ENCODE measurements at regions not wholly inside any gene's neighbourhood (a gene's known extent, or its start where the extent isn't known, plus 50 kb on each side); places are given as distances from the start of the nearest gene placed in this dataset.

DNA sequence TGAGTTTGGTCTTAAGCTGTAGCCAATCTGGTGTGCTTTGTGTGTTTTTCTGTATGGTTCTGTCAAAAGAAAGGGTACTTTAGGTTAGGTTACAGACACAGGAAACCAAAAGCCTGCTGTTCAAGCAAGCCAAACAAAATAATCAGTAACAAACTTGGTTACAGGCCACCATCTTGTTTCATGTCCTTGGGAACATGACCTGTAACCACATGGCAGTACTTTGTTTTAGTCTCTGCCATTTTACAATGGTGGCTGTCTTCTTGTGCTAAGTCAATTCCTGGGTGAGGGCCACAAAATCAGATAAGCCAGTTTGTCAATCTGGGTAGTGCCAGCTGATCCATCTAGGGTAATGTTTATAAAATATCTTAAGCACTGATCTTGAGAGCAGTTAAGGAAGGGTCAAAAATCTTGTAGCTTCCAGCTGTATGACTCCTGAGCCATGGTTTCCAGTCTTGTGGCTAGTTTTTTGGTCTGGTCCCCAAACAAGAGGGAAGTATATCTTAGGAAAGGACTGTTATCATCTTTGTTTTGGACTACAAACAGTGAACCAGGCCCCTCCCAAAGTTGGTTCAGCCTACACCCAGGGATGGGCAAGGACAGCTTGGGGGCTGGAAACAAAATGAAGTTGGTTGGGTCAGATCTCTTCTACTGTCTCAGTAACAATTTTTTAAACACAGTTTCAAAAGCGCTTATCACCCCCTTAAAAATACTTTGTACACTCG, 90.0 kb downstream of the IGLL5 start:
- Histone ChIP-seq H3K4me3 (ENCODE audit: low read depth, low read length) (no peak overlapping the region), H3K36me3 (ENCODE audit: control insufficient read depth, insufficient read depth, low read length) (no peaks in the 10 kb centered on the region)

DNA sequence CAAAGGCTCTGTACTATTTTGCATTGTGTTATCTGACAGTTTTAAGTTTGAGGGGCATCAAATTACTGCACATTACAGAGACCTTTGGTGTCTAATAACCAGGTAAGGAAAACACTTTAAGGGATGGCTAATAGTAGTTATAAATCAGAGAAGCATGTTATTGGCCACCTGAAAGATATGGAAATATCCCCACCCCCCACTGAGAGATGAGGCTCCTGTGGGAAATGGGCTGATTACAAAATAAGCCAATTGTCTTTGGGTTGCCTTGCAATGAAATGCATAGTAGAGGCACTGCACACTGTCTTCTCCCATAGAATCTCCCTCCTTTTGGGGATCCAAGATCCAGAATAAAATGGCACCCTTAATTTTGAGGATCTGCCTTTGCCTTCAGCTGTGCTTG, 91.0 kb downstream of the IGLL5 start:
- peaks cover 6% of the 10 kb centered on the region; the same call in 1 of the 2 replicates for H3K27me3 ChIP-seq (ENCODE audit: control insufficient read depth, insufficient read depth, low read length)
- no peaks in the 10 kb centered on the region for H3K36me3 ChIP-seq (ENCODE audit: control insufficient read depth, insufficient read depth, low read length)
- H3K9ac ChIP-seq (ENCODE audit: low read depth, low read length) = no peak overlapping the region
- no peak overlapping the region for H3K27ac ChIP-seq (ENCODE audit: low read depth, low read length)
- no peaks in the 10 kb centered on the region for H3K4me1 ChIP-seq (ENCODE audit: control insufficient read depth, insufficient read depth, low read length)
- peaks cover 49% of the 10 kb centered on the region for H3K9me3 ChIP-seq (ENCODE audit: control insufficient read depth, insufficient read depth, low read length)
- H3K4me3 ChIP-seq (ENCODE audit: low read depth, low read length) = no peak overlapping the region

More for the DNA sequence above, 90.0 kb downstream of the IGLL5 start:
- H3K9ac ChIP-seq (ENCODE audit: low read depth, low read length) = no peak overlapping the region
- no peak overlapping the region for H3K27ac ChIP-seq (ENCODE audit: low read depth, low read length)
- H3K4me1 ChIP-seq (ENCODE audit: control insufficient read depth, insufficient read depth, low read length) = no peaks in the 10 kb centered on the region
- peaks cover 6% of the 10 kb centered on the region; the same call in 1 of the 2 replicates for H3K27me3 ChIP-seq (ENCODE audit: control insufficient read depth, insufficient read depth, low read length)
- H3K9me3 ChIP-seq (ENCODE audit: control insufficient read depth, insufficient read depth, low read length) = peaks cover 39% of the 10 kb centered on the region

- Histone ChIP-seq H3K36me3 (ENCODE audit: control insufficient read depth, insufficient read depth, low read length) (no peaks in the 10 kb centered on the region), H3K27ac (ENCODE audit: low read depth, low read length) (no peak overlapping the region), H3K9me3 (ENCODE audit: control insufficient read depth, insufficient read depth, low read length) (peaks cover 55% of the 10 kb centered on the region)
Measured at GRCh38 chr22:22979121-22979724, 91.1 kb upstream of the GNAZ start.

DNA sequence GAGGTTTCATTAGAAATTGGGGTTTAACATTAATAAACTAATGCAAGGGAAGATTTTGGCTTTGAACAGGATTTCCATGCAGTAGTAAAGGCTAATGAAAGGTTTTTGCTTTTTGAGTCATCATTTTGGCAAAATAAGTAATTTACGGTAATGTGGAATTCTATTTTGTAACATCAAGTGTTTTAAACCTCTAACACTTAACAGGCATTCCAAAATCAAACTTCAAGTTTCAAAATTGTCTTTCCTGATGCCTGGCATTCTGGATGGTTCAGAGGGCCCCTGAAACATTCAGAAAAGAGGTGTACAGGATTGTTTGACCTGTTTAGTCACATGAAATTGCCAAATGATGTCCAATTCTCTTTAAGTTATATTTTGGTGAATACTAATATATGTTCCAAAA, 90.4 kb upstream of the GNAZ start:
- H3K4me3 ChIP-seq (ENCODE audit: low read depth, low read length) = no peak overlapping the region
- peaks cover 5% of the 10 kb centered on the region; the same call in 1 of the 2 replicates for H3K27me3 ChIP-seq (ENCODE audit: control insufficient read depth, insufficient read depth, low read length)
- no peak overlapping the region for H3K27ac ChIP-seq (ENCODE audit: low read depth, low read length)
- no peak overlapping the region for H3K9ac ChIP-seq (ENCODE audit: low read depth, low read length)
- peaks cover 56% of the 10 kb centered on the region for H3K9me3 ChIP-seq (ENCODE audit: control insufficient read depth, insufficient read depth, low read length)
- H3K4me1 ChIP-seq (ENCODE audit: control insufficient read depth, insufficient read depth, low read length) = no peaks in the 10 kb centered on the region
- H3K36me3 ChIP-seq (ENCODE audit: control insufficient read depth, insufficient read depth, low read length) = no peaks in the 10 kb centered on the region

More at GRCh38 chr22:22979121-22979724, 91.1 kb upstream of the GNAZ start:
- Histone ChIP-seq H3K4me3 (ENCODE audit: low read depth, low read length) (no peak overlapping the region), H3K9ac (ENCODE audit: low read depth, low read length) (no peak overlapping the region), H3K27me3 (ENCODE audit: control insufficient read depth, insufficient read depth, low read length) (peaks cover 6% of the 10 kb centered on the region; the same call in 1 of the 2 replicates), H3K4me1 (ENCODE audit: control insufficient read depth, insufficient read depth, low read length) (no peaks in the 10 kb centered on the region)

GRCh38 chr22:22981670-22982571, 88.4 kb upstream of the GNAZ start:
- Histone ChIP-seq H3K27me3 (ENCODE audit: control insufficient read depth, insufficient read depth, low read length) (no peaks in the 10 kb centered on the region), H3K36me3 (ENCODE audit: control insufficient read depth, insufficient read depth, low read length) (no peaks in the 10 kb centered on the region), H3K9ac (ENCODE audit: low read depth, low read length) (no peak overlapping the region), H3K9me3 (ENCODE audit: control insufficient read depth, insufficient read depth, low read length) (peaks cover 54% of the 10 kb centered on the region), H3K4me3 (ENCODE audit: low read depth, low read length) (no peak overlapping the region), H3K27ac (ENCODE audit: low read depth, low read length) (no peak overlapping the region), H3K4me1 (ENCODE audit: control insufficient read depth, insufficient read depth, low read length) (no peaks in the 10 kb centered on the region)

- Histone ChIP-seq H3K9me3 (ENCODE audit: control insufficient read depth, insufficient read depth, low read length) (peaks cover 54% of the 10 kb centered on the region), H3K4me1 (ENCODE audit: control insufficient read depth, insufficient read depth, low read length) (no peaks in the 10 kb centered on the region), H3K27me3 (ENCODE audit: control insufficient read depth, insufficient read depth, low read length) (no peaks in the 10 kb centered on the region), H3K4me3 (ENCODE audit: low read depth, low read length) (no peak overlapping the region), H3K36me3 (ENCODE audit: control insufficient read depth, insufficient read depth, low read length) (no peaks in the 10 kb centered on the region), H3K9ac (ENCODE audit: low read depth, low read length) (no peak overlapping the region), H3K27ac (ENCODE audit: low read depth, low read length) (no peak overlapping the region)
Measured at GRCh38 chr22:22982616-22983015, 87.7 kb upstream of the GNAZ start.

DNA sequence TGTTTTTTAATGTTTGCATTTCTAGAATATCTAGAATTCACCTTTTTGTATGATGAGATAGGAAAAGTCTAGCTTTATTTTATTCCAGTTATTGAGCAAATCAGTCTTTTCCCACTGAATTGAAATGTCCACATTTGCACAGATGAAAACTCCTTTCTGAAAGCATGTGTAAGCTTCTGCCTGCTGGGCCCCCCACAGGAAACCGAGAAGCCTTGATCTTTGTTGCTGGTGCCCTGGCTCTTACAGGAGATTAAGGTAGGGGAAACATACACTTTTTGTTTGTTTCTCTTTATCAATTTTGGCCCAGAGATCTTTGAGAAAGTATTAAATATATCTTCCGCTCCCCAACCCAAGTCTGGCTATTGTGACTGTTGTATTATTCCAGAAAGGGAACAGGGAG, 87.2 kb upstream of the GNAZ start:
- H3K27ac ChIP-seq (ENCODE audit: low read depth, low read length) = no peak overlapping the region
- peaks cover 54% of the 10 kb centered on the region for H3K9me3 ChIP-seq (ENCODE audit: control insufficient read depth, insufficient read depth, low read length)
- no peaks in the 10 kb centered on the region for H3K27me3 ChIP-seq (ENCODE audit: control insufficient read depth, insufficient read depth, low read length)
- no peak overlapping the region for H3K4me3 ChIP-seq (ENCODE audit: low read depth, low read length)
- no peaks in the 10 kb centered on the region for H3K36me3 ChIP-seq (ENCODE audit: control insufficient read depth, insufficient read depth, low read length)
- no peak overlapping the region for H3K9ac ChIP-seq (ENCODE audit: low read depth, low read length)
- H3K4me1 ChIP-seq (ENCODE audit: control insufficient read depth, insufficient read depth, low read length) = no peaks in the 10 kb centered on the region

DNA sequence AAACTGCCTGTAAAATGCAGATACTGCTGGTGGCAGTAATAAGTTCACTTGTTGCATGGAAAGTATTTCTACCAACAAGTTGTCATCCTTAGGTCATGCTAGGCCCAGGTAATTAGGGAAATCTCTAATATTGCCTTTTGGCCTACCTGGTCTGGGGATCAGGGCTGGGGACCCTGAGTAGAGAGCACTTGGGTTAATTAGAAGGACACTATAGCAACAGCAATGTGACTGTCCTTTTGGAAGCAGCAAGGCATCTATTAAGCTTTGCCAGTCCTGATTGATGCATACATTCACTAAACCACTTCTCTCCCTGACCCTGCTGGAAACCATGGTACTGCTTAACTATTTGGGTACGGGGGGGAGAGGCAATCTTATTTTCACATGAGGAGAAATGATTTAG, 86.5 kb upstream of the GNAZ start:
- Histone ChIP-seq H3K36me3 (ENCODE audit: control insufficient read depth, insufficient read depth, low read length) (no peaks in the 10 kb centered on the region), H3K4me3 (ENCODE audit: low read depth, low read length) (no peak overlapping the region), H3K4me1 (ENCODE audit: control insufficient read depth, insufficient read depth, low read length) (no peaks in the 10 kb centered on the region), H3K9ac (ENCODE audit: low read depth, low read length) (no peak overlapping the region), H3K27ac (ENCODE audit: low read depth, low read length) (no peak overlapping the region), H3K9me3 (ENCODE audit: control insufficient read depth, insufficient read depth, low read length) (peaks cover 52% of the 10 kb centered on the region), H3K27me3 (ENCODE audit: control insufficient read depth, insufficient read depth, low read length) (no peaks in the 10 kb centered on the region)

- no peak overlapping the region for H3K9ac ChIP-seq (ENCODE audit: low read depth, low read length)
- H3K36me3 ChIP-seq (ENCODE audit: control insufficient read depth, insufficient read depth, low read length) = no peaks in the 10 kb centered on the region
- no peak overlapping the region for H3K27ac ChIP-seq (ENCODE audit: low read depth, low read length)
- no peaks in the 10 kb centered on the region for H3K4me1 ChIP-seq (ENCODE audit: control insufficient read depth, insufficient read depth, low read length)
- no peaks in the 10 kb centered on the region for H3K27me3 ChIP-seq (ENCODE audit: control insufficient read depth, insufficient read depth, low read length)
- peaks cover 40% of the 10 kb centered on the region for H3K9me3 ChIP-seq (ENCODE audit: control insufficient read depth, insufficient read depth, low read length)
- no peak overlapping the region for H3K4me3 ChIP-seq (ENCODE audit: low read depth, low read length)
Measured at GRCh38 chr22:22984967-22985366, 85.4 kb upstream of the GNAZ start.

DNA sequence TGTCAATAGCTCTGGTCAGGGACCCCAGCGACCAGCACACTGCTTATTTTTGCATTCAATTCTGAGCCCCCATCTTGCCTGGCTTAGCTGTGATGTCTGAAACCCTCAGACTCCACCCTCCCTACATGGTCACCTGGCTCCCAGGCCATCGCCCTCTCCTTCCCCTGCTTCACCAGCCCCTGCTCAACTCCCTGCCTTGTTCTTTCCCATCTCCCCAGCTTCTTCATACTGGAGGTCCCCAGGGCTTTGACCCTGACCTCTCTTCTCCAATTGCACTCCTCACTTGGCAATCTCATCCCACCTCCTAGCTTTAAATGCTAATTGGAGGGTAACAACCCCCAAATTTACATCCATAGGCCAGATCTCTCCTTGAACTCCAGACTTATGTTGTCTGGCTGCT, 84.3 kb upstream of the GNAZ start:
- Histone ChIP-seq H3K9ac (ENCODE audit: low read depth, low read length) (no peak overlapping the region), H3K27me3 (ENCODE audit: control insufficient read depth, insufficient read depth, low read length) (no peaks in the 10 kb centered on the region), H3K4me1 (ENCODE audit: control insufficient read depth, insufficient read depth, low read length) (no peaks in the 10 kb centered on the region), H3K36me3 (ENCODE audit: control insufficient read depth, insufficient read depth, low read length) (no peaks in the 10 kb centered on the region), H3K4me3 (ENCODE audit: low read depth, low read length) (no peak overlapping the region), H3K9me3 (ENCODE audit: control insufficient read depth, insufficient read depth, low read length) (peaks cover 33% of the 10 kb centered on the region), H3K27ac (ENCODE audit: low read depth, low read length) (no peak overlapping the region)

GRCh38 chr22:22986640-22987039, 83.7 kb upstream of the GNAZ start:
- no peak overlapping the region for H3K4me3 ChIP-seq (ENCODE audit: low read depth, low read length)
- peaks cover 27% of the 10 kb centered on the region for H3K9me3 ChIP-seq (ENCODE audit: control insufficient read depth, insufficient read depth, low read length)
- no peaks in the 10 kb centered on the region for H3K4me1 ChIP-seq (ENCODE audit: control insufficient read depth, insufficient read depth, low read length)
- no peak overlapping the region for H3K27ac ChIP-seq (ENCODE audit: low read depth, low read length)
- H3K36me3 ChIP-seq (ENCODE audit: control insufficient read depth, insufficient read depth, low read length) = no peaks in the 10 kb centered on the region
- no peak overlapping the region for H3K9ac ChIP-seq (ENCODE audit: low read depth, low read length)
- H3K27me3 ChIP-seq (ENCODE audit: control insufficient read depth, insufficient read depth, low read length) = no peaks in the 10 kb centered on the region
